H1 (cell line): ENCODE measurements at regions not wholly inside any gene's neighbourhood (a gene's known extent, or its start where the extent isn't known, plus 50 kb on each side); places are given as distances from the start of the nearest gene placed in this dataset.

Source experiments
- CHD1 ChIP-seq: IDR thresholded peaks from 2 replicates; pipeline ENCODE4 v1.6.1; 2012; ENCODE audit warnings: low read depth, low read length, improper control_type of control experiment
- EP300 ChIP-seq, 2 experiments: IDR thresholded peaks; 1 replicate in 1 of 2; 2 replicates in 1 of 2; pipeline ENCODE4 v1.6.1; 2011 to 2012; ENCODE audit warnings: low read depth in 2 of 2, low read length in 2 of 2, mild to moderate bottlenecking in 2 of 2, borderline replicate concordance in 1 of 2, inconsistent platforms in 1 of 2, moderate library complexity in 1 of 2
- EZH2 ChIP-seq: fragments of 200-600 bp; sonication (generic); IDR thresholded peaks from 2 replicates; pipeline ENCODE4 v1.7.1; 2012; ENCODE audit warnings: low read depth, mild to moderate bottlenecking, moderate library complexity, low read length, inconsistent platforms; ENCODE audit not compliant: severe bottlenecking
- FOSL1 ChIP-seq: IDR thresholded peaks from 2 replicates; pipeline ENCODE4 v1.6.1; 2011; ENCODE audit warnings: mild to moderate bottlenecking, low read depth, low read length, moderate library complexity; ENCODE audit not compliant: insufficient read depth
- HDAC2 ChIP-seq, 2 experiments: fragments of 300-600 bp in 1 of 2; sonication (generic) in 1 of 2; IDR thresholded peaks; 2 replicates each; pipeline ENCODE4 v1.6.1; 2011 to 2012; ENCODE audit warnings: low read depth in 2 of 2, low read length in 2 of 2, mild to moderate bottlenecking in 2 of 2, moderate library complexity in 2 of 2, borderline replicate concordance in 1 of 2, inconsistent platforms in 1 of 2
- RNF2 ChIP-seq: fragments of 200-900, 300-1000 bp; sonication (generic); IDR thresholded peaks from 2 replicates; pipeline ENCODE4 v1.7.1; 2016; ENCODE audit warnings: borderline replicate concordance, low read depth, mild to moderate bottlenecking, antibody characterized with exemption, low read length; ENCODE audit not compliant: poor library complexity, severe bottlenecking; ENCODE audit errors: missing control alignments
- TF ChIP-seq, protein P1 (sequence below): fragments of 300-600 bp; sonication (generic); IDR thresholded peaks from 2 replicates; pipeline ENCODE4 v1.7.1; 2012; ENCODE audit warnings: low read length, moderate library complexity, mild to moderate bottlenecking, inconsistent platforms; ENCODE audit not compliant: insufficient replicate concordance

DNA sequence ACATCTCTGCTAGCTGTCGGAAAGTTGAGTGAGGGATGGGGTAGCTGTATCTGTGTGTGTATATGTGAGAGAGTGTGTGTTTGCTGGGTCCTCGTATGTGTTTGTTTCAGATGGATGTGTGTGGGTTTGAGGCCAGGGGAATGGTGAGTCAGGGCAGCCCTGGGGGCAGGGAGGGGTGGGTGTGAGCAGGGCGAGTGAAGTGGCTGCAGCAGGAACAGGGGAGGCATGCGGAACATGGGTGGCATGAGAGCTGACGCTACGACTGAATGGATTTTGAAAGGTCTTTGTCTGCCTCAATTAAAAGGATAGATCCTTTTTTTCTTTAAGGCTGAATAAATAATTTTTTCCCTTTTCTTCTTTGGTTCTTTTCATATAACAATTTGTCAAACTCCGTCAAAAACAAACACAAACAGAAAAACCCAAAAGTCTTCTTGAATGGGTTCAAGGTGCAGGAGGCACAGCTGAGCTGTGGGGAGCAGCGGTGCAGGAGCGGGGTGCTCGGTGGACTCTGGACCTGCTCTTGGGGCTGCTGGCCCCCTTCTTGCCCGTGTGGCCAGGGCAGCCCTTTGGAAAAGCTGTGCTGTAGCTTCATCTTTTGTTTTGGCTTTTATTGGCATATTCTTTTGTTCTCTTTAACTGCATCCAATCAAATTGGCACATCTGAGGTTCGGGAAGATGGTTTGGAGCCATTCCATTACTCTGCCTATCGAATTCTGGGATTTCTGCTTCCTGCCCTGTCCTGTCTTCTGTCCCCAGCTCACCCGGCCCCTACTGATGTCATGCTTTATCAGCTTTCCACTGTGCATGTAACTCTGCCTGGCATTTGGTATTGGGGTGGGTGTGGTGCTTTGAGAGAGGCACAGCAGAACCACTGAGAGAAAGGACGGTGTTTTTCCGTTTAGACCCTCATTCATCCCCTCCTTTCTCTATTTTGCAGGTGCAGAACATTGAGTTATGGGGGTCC is 80.1 kb downstream of the ADAMTS15 start (continued):
- TF ChIP-seq, protein P1, sequence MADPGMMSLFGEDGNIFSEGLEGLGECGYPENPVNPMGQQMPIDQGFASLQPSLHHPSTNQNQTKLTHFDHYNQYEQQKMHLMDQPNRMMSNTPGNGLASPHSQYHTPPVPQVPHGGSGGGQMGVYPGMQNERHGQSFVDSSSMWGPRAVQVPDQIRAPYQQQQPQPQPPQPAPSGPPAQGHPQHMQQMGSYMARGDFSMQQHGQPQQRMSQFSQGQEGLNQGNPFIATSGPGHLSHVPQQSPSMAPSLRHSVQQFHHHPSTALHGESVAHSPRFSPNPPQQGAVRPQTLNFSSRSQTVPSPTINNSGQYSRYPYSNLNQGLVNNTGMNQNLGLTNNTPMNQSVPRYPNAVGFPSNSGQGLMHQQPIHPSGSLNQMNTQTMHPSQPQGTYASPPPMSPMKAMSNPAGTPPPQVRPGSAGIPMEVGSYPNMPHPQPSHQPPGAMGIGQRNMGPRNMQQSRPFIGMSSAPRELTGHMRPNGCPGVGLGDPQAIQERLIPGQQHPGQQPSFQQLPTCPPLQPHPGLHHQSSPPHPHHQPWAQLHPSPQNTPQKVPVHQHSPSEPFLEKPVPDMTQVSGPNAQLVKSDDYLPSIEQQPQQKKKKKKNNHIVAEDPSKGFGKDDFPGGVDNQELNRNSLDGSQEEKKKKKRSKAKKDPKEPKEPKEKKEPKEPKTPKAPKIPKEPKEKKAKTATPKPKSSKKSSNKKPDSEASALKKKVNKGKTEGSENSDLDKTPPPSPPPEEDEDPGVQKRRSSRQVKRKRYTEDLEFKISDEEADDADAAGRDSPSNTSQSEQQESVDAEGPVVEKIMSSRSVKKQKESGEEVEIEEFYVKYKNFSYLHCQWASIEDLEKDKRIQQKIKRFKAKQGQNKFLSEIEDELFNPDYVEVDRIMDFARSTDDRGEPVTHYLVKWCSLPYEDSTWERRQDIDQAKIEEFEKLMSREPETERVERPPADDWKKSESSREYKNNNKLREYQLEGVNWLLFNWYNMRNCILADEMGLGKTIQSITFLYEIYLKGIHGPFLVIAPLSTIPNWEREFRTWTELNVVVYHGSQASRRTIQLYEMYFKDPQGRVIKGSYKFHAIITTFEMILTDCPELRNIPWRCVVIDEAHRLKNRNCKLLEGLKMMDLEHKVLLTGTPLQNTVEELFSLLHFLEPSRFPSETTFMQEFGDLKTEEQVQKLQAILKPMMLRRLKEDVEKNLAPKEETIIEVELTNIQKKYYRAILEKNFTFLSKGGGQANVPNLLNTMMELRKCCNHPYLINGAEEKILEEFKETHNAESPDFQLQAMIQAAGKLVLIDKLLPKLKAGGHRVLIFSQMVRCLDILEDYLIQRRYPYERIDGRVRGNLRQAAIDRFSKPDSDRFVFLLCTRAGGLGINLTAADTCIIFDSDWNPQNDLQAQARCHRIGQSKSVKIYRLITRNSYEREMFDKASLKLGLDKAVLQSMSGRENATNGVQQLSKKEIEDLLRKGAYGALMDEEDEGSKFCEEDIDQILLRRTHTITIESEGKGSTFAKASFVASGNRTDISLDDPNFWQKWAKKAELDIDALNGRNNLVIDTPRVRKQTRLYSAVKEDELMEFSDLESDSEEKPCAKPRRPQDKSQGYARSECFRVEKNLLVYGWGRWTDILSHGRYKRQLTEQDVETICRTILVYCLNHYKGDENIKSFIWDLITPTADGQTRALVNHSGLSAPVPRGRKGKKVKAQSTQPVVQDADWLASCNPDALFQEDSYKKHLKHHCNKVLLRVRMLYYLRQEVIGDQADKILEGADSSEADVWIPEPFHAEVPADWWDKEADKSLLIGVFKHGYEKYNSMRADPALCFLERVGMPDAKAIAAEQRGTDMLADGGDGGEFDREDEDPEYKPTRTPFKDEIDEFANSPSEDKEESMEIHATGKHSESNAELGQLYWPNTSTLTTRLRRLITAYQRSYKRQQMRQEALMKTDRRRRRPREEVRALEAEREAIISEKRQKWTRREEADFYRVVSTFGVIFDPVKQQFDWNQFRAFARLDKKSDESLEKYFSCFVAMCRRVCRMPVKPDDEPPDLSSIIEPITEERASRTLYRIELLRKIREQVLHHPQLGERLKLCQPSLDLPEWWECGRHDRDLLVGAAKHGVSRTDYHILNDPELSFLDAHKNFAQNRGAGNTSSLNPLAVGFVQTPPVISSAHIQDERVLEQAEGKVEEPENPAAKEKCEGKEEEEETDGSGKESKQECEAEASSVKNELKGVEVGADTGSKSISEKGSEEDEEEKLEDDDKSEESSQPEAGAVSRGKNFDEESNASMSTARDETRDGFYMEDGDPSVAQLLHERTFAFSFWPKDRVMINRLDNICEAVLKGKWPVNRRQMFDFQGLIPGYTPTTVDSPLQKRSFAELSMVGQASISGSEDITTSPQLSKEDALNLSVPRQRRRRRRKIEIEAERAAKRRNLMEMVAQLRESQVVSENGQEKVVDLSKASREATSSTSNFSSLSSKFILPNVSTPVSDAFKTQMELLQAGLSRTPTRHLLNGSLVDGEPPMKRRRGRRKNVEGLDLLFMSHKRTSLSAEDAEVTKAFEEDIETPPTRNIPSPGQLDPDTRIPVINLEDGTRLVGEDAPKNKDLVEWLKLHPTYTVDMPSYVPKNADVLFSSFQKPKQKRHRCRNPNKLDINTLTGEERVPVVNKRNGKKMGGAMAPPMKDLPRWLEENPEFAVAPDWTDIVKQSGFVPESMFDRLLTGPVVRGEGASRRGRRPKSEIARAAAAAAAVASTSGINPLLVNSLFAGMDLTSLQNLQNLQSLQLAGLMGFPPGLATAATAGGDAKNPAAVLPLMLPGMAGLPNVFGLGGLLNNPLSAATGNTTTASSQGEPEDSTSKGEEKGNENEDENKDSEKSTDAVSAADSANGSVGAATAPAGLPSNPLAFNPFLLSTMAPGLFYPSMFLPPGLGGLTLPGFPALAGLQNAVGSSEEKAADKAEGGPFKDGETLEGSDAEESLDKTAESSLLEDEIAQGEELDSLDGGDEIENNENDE = no peak
- TF ChIP-seq HDAC2 (IDR thresholded peaks at IDR 0.05; ENCODE audit: borderline replicate concordance in 1 of 2, low read depth in 2 of 2, low read length in 2 of 2) = no peak
- no peak for TF ChIP-seq FOSL1
- TF ChIP-seq RNF2 = no peak
- TF ChIP-seq EZH2 = no peak
- no peak for TF ChIP-seq CHD1
- no peak for TF ChIP-seq EP300 (IDR thresholded peaks at IDR 0.05; ENCODE audit: borderline replicate concordance in 1 of 2, low read depth in 2 of 2, low read length in 2 of 2)
